Fibroblast of mammary gland (primary cell): ENCODE measurements at regions not wholly inside any gene's neighbourhood (a gene's known extent, or its start where the extent isn't known, plus 50 kb on each side); places are given as distances from the start of the nearest gene placed in this dataset.

Experiments
- DNase-seq: peaks from one replicate; pipeline ENCODE4 v3.0.0-alpha.2; 2010; ENCODE audit warnings: low read depth
- H3K4me3 ChIP-seq: 2 replicates; pipeline ENCODE4 v1.5.1; 2011; ENCODE audit warnings: low read depth, mild to moderate bottlenecking, low read length, moderate library complexity; ENCODE audit not compliant: control insufficient read depth
- CTCF ChIP-seq: conservative IDR thresholded peaks from 2 replicates; pipeline ENCODE4 v1.5.1; 2011; ENCODE audit warnings: low read depth, low read length, inconsistent platforms; ENCODE audit not compliant: control insufficient read depth, insufficient read depth

GRCh38 chr11:114924042-114924441 is 245.7 kb downstream of the NXPE2 start:
- no peak for DNase-seq
- TF ChIP-seq CTCF: no peak

GRCh38 chr11:114925591-114925990 is 247.3 kb downstream of the NXPE2 start:
- DNase-seq: no peak
- no peak for TF ChIP-seq CTCF
- H3K4me3 ChIP-seq: no peak overlapping the region

More at GRCh38 chr11:114924042-114924441, 245.7 kb downstream of the NXPE2 start:
- H3K4me3 ChIP-seq: no peak overlapping the region

DNA sequence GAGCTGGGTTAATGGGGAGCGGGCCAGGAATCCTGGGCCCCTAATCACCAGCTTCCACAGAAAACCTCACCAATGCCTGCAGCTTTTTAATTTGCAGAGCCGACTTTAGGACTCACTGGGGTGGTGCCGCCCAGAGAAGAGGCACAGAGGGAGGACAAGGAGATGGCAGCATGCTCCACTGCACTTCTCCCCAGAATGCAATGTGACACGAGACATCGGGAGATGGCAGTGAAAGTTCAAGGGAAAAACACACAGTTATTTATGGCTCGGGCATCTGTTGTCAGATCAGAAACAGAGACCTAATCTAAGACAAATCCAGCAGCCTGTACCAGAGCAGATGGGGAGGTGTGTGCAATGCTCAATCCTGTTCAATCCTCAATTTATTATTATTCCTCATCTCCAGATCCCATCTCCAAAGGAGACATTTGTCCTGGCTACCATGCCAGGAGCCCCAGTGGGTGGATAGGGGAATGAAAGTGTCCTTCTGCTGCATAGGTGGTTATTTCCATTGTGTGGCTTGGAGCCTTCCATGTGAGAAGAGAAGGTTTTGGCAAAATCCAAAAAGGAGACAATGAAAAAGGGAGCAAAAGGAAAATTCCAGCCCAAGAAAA is 250.0 kb downstream of the NXPE2 start:
- no peak for TF ChIP-seq CTCF
- no peak for DNase-seq
- H3K4me3 ChIP-seq: no peak overlapping the region

DNA sequence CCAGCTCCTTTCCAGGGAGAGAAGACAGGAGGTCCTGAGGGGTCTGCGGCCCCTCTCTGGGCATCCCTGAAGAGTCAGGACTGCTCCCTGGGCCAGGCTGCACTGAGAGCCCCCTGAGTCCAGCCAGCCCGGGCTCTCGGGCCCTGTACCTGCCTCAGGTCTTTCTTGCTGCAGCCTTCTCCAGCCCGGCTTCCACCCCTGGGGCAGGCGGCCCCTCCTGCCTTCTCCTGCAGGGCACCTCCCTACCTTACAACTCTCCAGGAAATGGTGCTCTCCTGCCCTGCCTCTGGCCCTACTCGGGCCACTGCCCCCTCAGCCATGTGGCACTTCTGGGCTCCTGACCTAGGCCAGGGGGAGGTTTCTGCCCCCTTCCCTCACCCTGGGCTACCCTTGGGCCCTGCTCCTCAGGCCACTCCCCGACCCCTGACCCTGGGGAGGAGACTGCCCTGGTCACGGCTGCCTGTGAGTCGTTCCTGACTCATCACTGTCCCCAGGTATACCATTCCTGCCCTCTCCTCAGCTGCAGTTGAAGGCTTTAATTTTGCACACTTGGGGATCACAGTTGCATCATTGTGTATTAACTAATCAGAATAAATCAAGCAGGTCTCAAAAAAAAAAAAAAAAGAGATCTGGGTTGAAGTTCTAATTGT is 251.1 kb downstream of the NXPE2 start:
- no peak for TF ChIP-seq CTCF
- DNase-seq: no peak

GRCh38 chr11:114938799-114939198 is 260.5 kb downstream of the NXPE2 start:
- no peak for DNase-seq

More for the DNA sequence above, 251.1 kb downstream of the NXPE2 start:
- no peak overlapping the region for H3K4me3 ChIP-seq

GRCh38 chr11:114942207-114942606 is 263.9 kb downstream of the NXPE2 start:
- H3K4me3 ChIP-seq: no peak overlapping the region
- no peak for DNase-seq
- no peak for TF ChIP-seq CTCF

More at GRCh38 chr11:114938799-114939198, 260.5 kb downstream of the NXPE2 start:
- no peak overlapping the region for H3K4me3 ChIP-seq
- TF ChIP-seq CTCF: no peak
